A549 (cell line): ENCODE measurements at regions not wholly inside any gene's neighbourhood (a gene's known extent, or its start where the extent isn't known, plus 50 kb on each side); places are given as distances from the start of the nearest gene placed in this dataset.

Source experiments
- CTCF ChIP-seq: fragments of >200 bp; sonication (Bioruptor Twin); formaldehyde crosslinking; IDR thresholded peaks from 3 replicates; pipeline ENCODE4 v1.5.1; 2016
- POLR2A ChIP-seq: IDR thresholded peaks from 2 replicates; pipeline ENCODE4 v1.6.1; 2012; ENCODE audit warnings: mild to moderate bottlenecking, low read length
- POLR2AphosphoS2 ChIP-seq: conservative IDR thresholded peaks from 2 replicates; pipeline ENCODE4 v1.6.1; 2012; ENCODE audit warnings: low read length, improper control_type of control experiment, inconsistent platforms

DNA sequence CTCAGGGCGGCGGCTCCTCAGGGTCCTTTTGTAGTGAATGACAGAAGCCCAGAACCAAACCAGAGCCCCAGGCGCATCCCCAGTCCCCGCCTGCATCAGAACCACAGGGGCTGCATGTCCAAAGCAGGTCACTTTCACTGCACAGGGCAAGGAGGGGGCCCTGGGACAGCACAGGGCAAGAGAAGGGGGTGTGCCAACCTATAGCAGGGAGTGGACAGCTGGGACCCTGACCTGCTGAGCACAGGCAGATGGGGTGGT lies 501.4 kb downstream of the PREX1 start:
- TF ChIP-seq CTCF (no peak), POLR2AphosphoS2 (no peak), POLR2A (no peak)
